Omental fat pad (tissue), 3 donors: ENCODE measurements at regions not wholly inside any gene's neighbourhood (a gene's known extent, or its start where the extent isn't known, plus 50 kb on each side); places are given as distances from the start of the nearest gene placed in this dataset.

ENCODE experiments used
- ATAC-seq: fragments of 150-250 bp; one replicate; pipeline ENCODE4 v1.9.1; 2016; ENCODE audit warnings: mild to moderate bottlenecking, moderate library complexity; ENCODE audit not compliant: low FRiP score
- DNase-seq: peaks from one replicate; pipeline ENCODE4 v3.0.0-alpha.2; 2019; ENCODE audit warnings: low spot score
- TF ChIP-seq, protein P1 (sequence below), 3 donors: fragments of 450-650 bp; IDR thresholded peaks; one replicate each; pipeline ENCODE4 v1.5.1; 2016 to 2017; ENCODE audit warnings: antibody characterized with exemption in 3 of 3, mild to moderate bottlenecking in 3 of 3, moderate library complexity in 2 of 3

DNA sequence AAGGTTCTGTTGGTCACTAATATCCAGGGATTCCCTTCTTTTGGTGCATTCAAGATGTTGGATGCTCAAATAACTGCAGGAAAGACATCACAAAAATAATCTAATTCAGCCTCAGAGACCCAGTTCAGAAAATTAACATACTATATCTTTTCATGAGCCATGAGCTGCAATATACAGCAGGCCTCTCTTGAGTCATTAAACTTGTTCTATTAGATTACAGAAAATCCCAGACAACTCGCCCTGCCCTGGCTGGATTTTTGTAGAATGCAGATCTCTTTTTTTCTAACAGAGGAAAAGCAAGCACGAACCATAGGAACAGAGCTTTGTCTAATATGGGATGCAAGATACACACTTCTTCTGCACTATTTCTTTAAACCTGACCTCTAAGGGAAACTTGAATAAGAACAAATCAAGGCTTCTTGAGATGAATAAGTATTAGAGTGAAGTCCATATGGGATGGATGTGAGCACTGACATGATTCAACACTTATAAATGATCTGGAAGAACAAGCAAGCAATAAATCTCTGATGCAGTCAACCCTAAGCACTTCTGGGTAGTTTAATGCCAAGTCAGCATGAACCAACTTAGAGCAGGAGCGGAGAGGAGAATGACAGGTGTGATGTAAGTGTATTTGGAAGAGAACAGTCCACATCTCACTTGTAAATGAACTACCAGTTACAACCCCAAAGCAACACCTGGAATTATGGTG lies 70.7 kb upstream of the GNAO1 start:
- DNase-seq (no peak), ATAC-seq (no peak)
- TF ChIP-seq, protein P1, sequence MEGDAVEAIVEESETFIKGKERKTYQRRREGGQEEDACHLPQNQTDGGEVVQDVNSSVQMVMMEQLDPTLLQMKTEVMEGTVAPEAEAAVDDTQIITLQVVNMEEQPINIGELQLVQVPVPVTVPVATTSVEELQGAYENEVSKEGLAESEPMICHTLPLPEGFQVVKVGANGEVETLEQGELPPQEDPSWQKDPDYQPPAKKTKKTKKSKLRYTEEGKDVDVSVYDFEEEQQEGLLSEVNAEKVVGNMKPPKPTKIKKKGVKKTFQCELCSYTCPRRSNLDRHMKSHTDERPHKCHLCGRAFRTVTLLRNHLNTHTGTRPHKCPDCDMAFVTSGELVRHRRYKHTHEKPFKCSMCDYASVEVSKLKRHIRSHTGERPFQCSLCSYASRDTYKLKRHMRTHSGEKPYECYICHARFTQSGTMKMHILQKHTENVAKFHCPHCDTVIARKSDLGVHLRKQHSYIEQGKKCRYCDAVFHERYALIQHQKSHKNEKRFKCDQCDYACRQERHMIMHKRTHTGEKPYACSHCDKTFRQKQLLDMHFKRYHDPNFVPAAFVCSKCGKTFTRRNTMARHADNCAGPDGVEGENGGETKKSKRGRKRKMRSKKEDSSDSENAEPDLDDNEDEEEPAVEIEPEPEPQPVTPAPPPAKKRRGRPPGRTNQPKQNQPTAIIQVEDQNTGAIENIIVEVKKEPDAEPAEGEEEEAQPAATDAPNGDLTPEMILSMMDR (IDR thresholded peaks at IDR 0.05), result no peak

DNA sequence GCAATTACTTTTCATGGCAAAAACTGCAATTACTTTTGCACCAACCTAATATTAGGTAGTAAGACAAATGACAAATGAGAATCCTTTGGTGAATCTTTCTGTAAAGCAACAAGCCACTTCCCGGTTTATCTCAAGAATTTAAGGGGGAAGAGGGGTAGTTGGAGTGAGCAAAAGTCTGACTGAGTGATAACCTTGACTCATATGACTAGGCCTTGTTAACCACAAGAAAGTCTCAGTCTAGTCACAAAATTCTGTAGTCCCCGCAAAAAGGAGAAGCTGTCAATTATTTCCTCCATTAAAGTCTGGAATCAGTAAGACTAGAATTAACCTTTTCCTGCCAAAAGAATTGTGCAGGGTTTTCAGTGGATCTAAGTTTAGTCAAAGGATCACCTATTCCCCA lies 72.2 kb upstream of the GNAO1 start:
- DNase-seq (no peak), ATAC-seq (no peak)
- TF ChIP-seq, protein P1 (IDR thresholded peaks at IDR 0.05), result no peak

DNA sequence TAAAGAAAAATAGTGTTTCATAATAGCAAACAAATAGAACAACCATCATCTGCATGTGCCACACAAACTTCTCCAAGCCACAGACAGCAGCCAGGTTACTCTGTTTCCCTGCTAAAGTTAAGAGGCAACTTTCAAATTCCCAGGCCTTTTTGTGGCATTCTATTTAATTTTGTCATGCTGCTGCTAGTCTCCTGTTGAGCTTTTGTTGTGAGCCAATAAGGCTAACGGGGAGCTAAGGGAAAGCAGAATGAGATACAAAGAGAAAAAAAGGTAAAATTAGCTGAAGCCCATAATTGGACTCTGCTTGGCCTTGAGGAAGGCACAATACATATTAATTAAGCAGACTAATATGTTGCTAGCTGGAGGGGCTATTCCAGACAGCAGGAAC lies 74.7 kb upstream of the GNAO1 start:
- TF ChIP-seq, protein P1 (IDR thresholded peaks at IDR 0.05), result no peak
- ATAC-seq, result no peak
- DNase-seq, result no peak

DNA sequence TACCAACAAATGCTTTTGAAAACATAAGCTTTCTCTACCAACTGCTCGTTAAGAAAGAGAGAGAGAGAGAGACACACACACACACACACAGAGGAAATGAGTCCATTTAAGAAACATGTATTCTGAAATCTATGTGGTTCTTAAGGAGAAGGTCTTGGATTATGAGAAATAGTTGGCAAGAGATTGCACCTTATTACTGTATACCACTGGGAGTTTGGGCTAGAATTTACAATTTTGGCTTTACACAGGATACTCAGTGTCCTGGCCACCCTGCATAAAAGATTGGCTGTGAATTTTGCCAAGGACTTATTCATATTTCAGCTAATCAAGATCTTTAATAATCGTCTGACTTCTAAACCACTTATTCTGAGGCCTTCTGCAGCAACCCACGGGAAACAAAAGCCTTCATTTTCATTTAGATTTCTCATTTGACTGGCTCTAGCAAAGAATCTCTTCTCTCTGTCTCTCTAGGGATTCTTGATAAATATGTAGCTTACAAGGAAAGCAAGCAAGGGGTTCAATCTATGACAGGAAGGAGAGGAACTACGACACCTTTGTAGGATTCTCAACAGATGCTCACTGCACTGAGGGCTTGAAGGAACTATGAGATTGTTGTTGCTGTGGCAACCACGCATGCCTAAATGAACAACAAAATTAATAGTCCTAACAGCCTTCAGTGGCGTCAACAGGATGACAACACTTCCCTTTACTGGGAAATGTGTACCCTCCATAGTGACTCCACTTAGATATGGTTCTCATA lies 75.3 kb upstream of the GNAO1 start:
- DNase-seq (no peak), ATAC-seq (no peak)
- TF ChIP-seq, protein P1 (IDR thresholded peaks at IDR 0.05), result no peak

DNA sequence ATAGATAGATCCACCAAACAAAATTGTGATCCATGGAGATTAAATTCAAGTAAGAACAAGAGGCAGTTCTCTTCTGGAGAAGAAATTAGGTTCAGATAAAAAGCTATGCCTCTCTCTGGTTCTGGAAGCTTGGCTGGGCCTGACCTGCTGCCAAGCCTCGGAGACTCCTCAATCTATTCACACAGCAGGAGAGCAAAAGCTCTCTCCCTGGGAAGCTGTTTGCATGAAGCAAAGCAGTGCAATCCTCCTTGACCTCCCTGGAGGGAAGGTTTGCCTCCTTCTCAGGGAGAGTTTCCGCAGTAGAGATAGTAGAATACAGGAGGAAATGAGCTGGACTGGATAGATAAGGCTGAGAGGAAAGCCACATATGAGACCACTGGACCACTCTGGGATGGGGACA lies 78.1 kb upstream of the GNAO1 start:
- no peak for DNase-seq
- no peak for ATAC-seq
- TF ChIP-seq, protein P1 (IDR thresholded peaks at IDR 0.05), result no peak

DNA sequence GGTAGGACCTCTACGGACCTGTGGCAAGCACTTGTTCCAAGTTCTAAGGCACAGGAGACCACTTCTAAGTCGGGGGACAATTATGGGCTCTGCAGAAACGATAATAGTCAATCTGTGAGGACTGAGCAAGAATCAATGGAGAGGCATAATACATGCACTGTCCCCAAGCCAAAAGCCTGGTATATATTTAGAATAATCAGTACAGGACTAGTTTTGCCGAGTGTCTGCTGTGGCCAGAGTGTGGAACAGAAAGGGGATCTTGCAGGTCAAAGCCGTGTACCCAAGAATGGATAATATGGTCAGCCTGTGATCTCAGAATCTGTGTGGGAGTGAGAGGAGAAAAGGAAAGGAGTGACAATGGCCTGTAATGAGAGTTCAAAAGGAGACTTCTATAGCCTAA lies 80.2 kb upstream of the GNAO1 start:
- no peak for ATAC-seq
- TF ChIP-seq, protein P1 (IDR thresholded peaks at IDR 0.05), result no peak
- no peak for DNase-seq

DNA sequence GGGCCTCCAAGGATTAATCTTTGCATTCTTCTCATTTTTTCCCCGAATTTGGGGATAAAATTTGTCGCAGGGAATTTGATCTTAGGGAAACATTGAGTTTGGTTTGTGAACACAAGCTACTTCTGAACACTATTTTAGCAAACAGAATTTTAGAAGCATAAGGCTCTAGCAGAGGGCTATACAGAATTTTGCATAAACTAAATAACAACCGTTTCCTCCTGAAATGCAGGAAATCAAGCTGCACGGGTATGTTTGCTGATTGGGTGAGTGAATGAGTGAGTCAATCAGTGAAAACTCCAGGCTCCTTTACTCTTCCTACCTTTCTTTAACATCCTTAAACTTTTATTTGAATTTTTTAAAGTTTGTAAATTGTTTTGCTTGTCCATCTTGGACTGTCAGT lies 81.3 kb upstream of the GNAO1 start:
- DNase-seq (no peak), ATAC-seq (no peak)
- TF ChIP-seq, protein P1 (IDR thresholded peaks at IDR 0.05), result no peak
